Activated CD8-positive, alpha-beta T cell treated with anti-CD3 and anti-CD28 coated beads for 36 hours (primary cell): ENCODE measurements at regions not wholly inside any gene's neighbourhood (a gene's known extent, or its start where the extent isn't known, plus 50 kb on each side); places are given as distances from the start of the nearest gene placed in this dataset.
A peak's percentile ranks its signal among the peaks of the same experiment; 100 is the strongest.

ENCODE experiments used
- ATAC-seq: fragments of 200-7000 bp; cut with Tn5 transposase; one replicate; pipeline ENCODE4 v1.10.0; 2021; ENCODE audit warnings: mild to moderate bottlenecking, moderate library complexity
- CTCF ChIA-PET: fragments of 350-600 bp; sonication (Branson Sonifier 250); formaldehyde crosslinking; loops from one replicate; lab custom pipeline; 2021; ENCODE audit warnings: antibody characterized with exemption; lab: Charles Lee
- POLR2A ChIA-PET: fragments of 350-600 bp; sonication (Branson Sonifier 250); formaldehyde crosslinking; loops from one replicate; lab custom pipeline; 2021; ENCODE audit warnings: antibody characterized with exemption; lab: Charles Lee
- DNase-seq: peaks from one replicate; pipeline ENCODE4 v3.0.0-alpha.2; 2020
- H3K27ac Mint-ChIP-seq: one replicate; pipeline ENCODE4 v1.8.0; 2021; ENCODE audit warnings: mild to moderate bottlenecking, mixed read lengths
- H3K27me3 Mint-ChIP-seq: one replicate; pipeline ENCODE4 v1.8.0; 2021; ENCODE audit warnings: mixed read lengths
- H3K36me3 Mint-ChIP-seq: one replicate; pipeline ENCODE4 v1.8.0; 2021; ENCODE audit warnings: low read depth, mixed read lengths
- H3K4me1 Mint-ChIP-seq: one replicate; pipeline ENCODE4 v1.8.0; 2021; ENCODE audit warnings: low read depth, mixed read lengths
- H3K4me3 Mint-ChIP-seq: one replicate; pipeline ENCODE4 v1.8.0; 2021; ENCODE audit warnings: mild to moderate bottlenecking, moderate library complexity, mixed read lengths
- H3K9me3 Mint-ChIP-seq: one replicate; pipeline ENCODE4 v1.8.0; 2021; ENCODE audit warnings: mixed read lengths
- CTCF ChIP-seq: fragments of 200-600 bp; IDR thresholded peaks from one replicate; pipeline ENCODE4 v1.8.0; 2022; ENCODE audit warnings: antibody characterized with exemption, mild to moderate bottlenecking
- intact Hi-C: fragments of 100-400 bp; cut with micrococcal nuclease; formaldehyde crosslinking; loops from one replicate; pipeline ENCODE4 v1.10.0; 2022

GRCh38 chr1:59017501-59018231 lies 233.8 kb upstream of the JUN start:
- Mint-ChIP-seq H3K9me3 (peaks cover 4% of the 10 kb centered on the region), H3K36me3 (peaks cover 5% of the 10 kb centered on the region), H3K4me1 (peaks cover 30% of the 10 kb centered on the region), H3K4me3 (no peak overlapping the region), H3K27ac (no peak overlapping the region), H3K27me3 (no peaks in the 10 kb centered on the region)
- TF ChIP-seq CTCF, result no peak
- DNase-seq, result no peak
- ChIA-PET CTCF (interaction anchor here (1.1 kb wide), 1 partner anchor 9 kb away, joined by 4 read pairs; no protein-coding TSS in a partner anchor), POLR2A (no interaction called here)
- intact Hi-C loops, result no loop called here
- no peak for ATAC-seq

- Mint-ChIP-seq H3K36me3 (peaks cover 5% of the 10 kb centered on the region), H3K9me3 (peaks cover 4% of the 10 kb centered on the region), H3K4me3 (no peak overlapping the region), H3K27me3 (no peaks in the 10 kb centered on the region), H3K4me1 (peaks cover 26% of the 10 kb centered on the region), H3K27ac (peak overlapping the region; percentile 58)
- DNase-seq (no peak), ATAC-seq (no peak)
- intact Hi-C loops, result no loop called here
- ChIA-PET POLR2A (interaction anchor here (1.0 kb wide), 1 partner anchor 8 kb away, joined by 3 read pairs; no protein-coding TSS in a partner anchor), CTCF (no interaction called here)
- TF ChIP-seq CTCF, result no peak
Measured at GRCh38 chr1:59018446-59018845, 234.6 kb upstream of the JUN start.

GRCh38 chr1:59018860-59019259 lies 235.0 kb upstream of the JUN start:
- no peak overlapping the region for H3K4me3 Mint-ChIP-seq
- CTCF ChIA-PET, result no interaction called here

GRCh38 chr1:59020151-59020997 lies 236.5 kb upstream of the JUN start:
- peak overlapping the region; percentile 63 for H3K4me3 Mint-ChIP-seq
- ATAC-seq (peak; percentile 94), DNase-seq (peak; percentile 73)
- no peaks in the 10 kb centered on the region for H3K27me3 Mint-ChIP-seq
- intact Hi-C loops, result no loop called here
- H3K36me3 Mint-ChIP-seq, result peaks cover 5% of the 10 kb centered on the region
- ChIA-PET POLR2A (interaction anchor here (1.2 to 2.7 kb wide), 3 partner anchors 23 to 237 kb away, joined by 3 to 11 read pairs (median 6); partner anchors contain the start of gene JUN), CTCF (interaction anchor here (1.6 kb wide), 1 partner anchor 236 kb away, joined by 5 read pairs; the partner anchor contains the start of gene JUN)
- peak overlapping the region; percentile 87 for H3K27ac Mint-ChIP-seq
- H3K4me1 Mint-ChIP-seq, result peaks cover 26% of the 10 kb centered on the region
- no peak for TF ChIP-seq CTCF
- peaks cover 4% of the 10 kb centered on the region for H3K9me3 Mint-ChIP-seq

More at GRCh38 chr1:59018860-59019259, 235.0 kb upstream of the JUN start:
- Mint-ChIP-seq H3K9me3 (peaks cover 4% of the 10 kb centered on the region), H3K27me3 (no peaks in the 10 kb centered on the region), H3K27ac (peak overlapping the region; percentile 87), H3K4me1 (peaks cover 26% of the 10 kb centered on the region), H3K36me3 (peaks cover 5% of the 10 kb centered on the region)
- intact Hi-C loops, result no loop called here
- ATAC-seq, result no peak
- POLR2A ChIA-PET, result interaction anchor here (1.0 to 2.7 kb wide), 2 partner anchors 8 to 235 kb away, joined by 3 to 11 read pairs; partner anchors contain the start of gene JUN
- no peak for DNase-seq
- no peak for TF ChIP-seq CTCF
